H9 (cell line): ENCODE measurements at regions not wholly inside any gene's neighbourhood (a gene's known extent, or its start where the extent isn't known, plus 50 kb on each side); places are given as distances from the start of the nearest gene placed in this dataset.

Experiments used
- DNase-seq: peaks from one replicate; pipeline ENCODE4 v3.0.0-alpha.2; 2017
- H2AFZ ChIP-seq: one replicate; pipeline ENCODE4 v1.6.1; 2013; ENCODE audit warnings: mild to moderate bottlenecking, low read length, control low read depth, moderate library complexity
- H2AK5ac ChIP-seq: 2 replicates; pipeline ENCODE4 v1.6.1; 2013; ENCODE audit warnings: low read length, control low read depth, mixed read lengths; ENCODE audit not compliant: insufficient read length
- H2BK120ac ChIP-seq: one replicate; pipeline ENCODE4 v1.6.1; 2013; ENCODE audit warnings: low read depth, mild to moderate bottlenecking, low read length, control low read depth, inconsistent platforms; ENCODE audit not compliant: poor library complexity, severe bottlenecking
- H2BK12ac ChIP-seq: 2 replicates; pipeline ENCODE4 v1.6.1; 2013; ENCODE audit warnings: low read length, control low read depth, mixed read lengths, low read depth; ENCODE audit not compliant: insufficient read length
- H2BK15ac ChIP-seq: 2 replicates; pipeline ENCODE4 v1.6.1; 2013; ENCODE audit warnings: low read depth, low read length, control low read depth
- H2BK20ac ChIP-seq: one replicate; pipeline ENCODE4 v1.6.1; 2013; ENCODE audit warnings: low read depth, mild to moderate bottlenecking, low read length, control low read depth, inconsistent platforms; ENCODE audit not compliant: poor library complexity, severe bottlenecking
- H2BK5ac ChIP-seq: 2 replicates; pipeline ENCODE4 v1.6.1; 2013; ENCODE audit warnings: low read length, control low read depth, mixed read lengths; ENCODE audit not compliant: insufficient read length
- H3K14ac ChIP-seq: 2 replicates; pipeline ENCODE4 v1.6.1; 2013; ENCODE audit warnings: low read length, control low read depth; ENCODE audit not compliant: insufficient read depth
- H3K18ac ChIP-seq: 2 replicates; pipeline ENCODE4 v1.6.1; 2013; ENCODE audit warnings: low read depth, mild to moderate bottlenecking, mixed read lengths, low read length, control low read depth; ENCODE audit not compliant: insufficient read length
- H3K23ac ChIP-seq: 2 replicates; pipeline ENCODE4 v1.6.1; 2013; ENCODE audit warnings: low read length, control low read depth, mixed read lengths, low read depth; ENCODE audit not compliant: insufficient read length
- H3K23me2 ChIP-seq: 2 replicates; pipeline ENCODE4 v1.6.1; 2013; ENCODE audit warnings: low read depth, mild to moderate bottlenecking, mixed read lengths, low read length, control low read depth; ENCODE audit not compliant: insufficient read length, poor library complexity, severe bottlenecking
- H3K27ac ChIP-seq: 2 replicates; pipeline ENCODE4 v1.5.1; 2013; ENCODE audit warnings: low read length, control low read depth, mixed read lengths, low read depth; ENCODE audit not compliant: insufficient read length
- H3K27me3 ChIP-seq: 2 replicates; pipeline ENCODE4 v1.6.1; 2013; ENCODE audit warnings: low read length, control low read depth, inconsistent platforms; ENCODE audit not compliant: insufficient read depth
- H3K4ac ChIP-seq: 2 replicates; pipeline ENCODE4 v1.6.1; 2013; ENCODE audit warnings: low read depth, mild to moderate bottlenecking, control low read depth, inconsistent platforms, low read length, moderate library complexity
- H3K4me1 ChIP-seq: 2 replicates; pipeline ENCODE4 v1.6.1; 2013; ENCODE audit warnings: low read length, control low read depth, inconsistent platforms; ENCODE audit not compliant: insufficient read depth
- H3K4me2 ChIP-seq: 2 replicates; pipeline ENCODE4 v1.6.1; 2013; ENCODE audit warnings: low read length, control low read depth, mixed read lengths; ENCODE audit not compliant: insufficient read length, insufficient read depth
- H3K56ac ChIP-seq: 2 replicates; pipeline ENCODE4 v1.6.1; 2013; ENCODE audit warnings: low read depth, mild to moderate bottlenecking, mixed read lengths, low read length, control low read depth; ENCODE audit not compliant: insufficient read length
- H3K79me1 ChIP-seq: 2 replicates; pipeline ENCODE4 v1.6.1; 2013; ENCODE audit warnings: low read depth, mild to moderate bottlenecking, moderate library complexity, low read length, control low read depth, inconsistent platforms; ENCODE audit not compliant: insufficient read depth, poor library complexity, severe bottlenecking
- H3K79me2 ChIP-seq: 2 replicates; pipeline ENCODE4 v1.6.1; 2013; ENCODE audit warnings: low read length, control low read depth, inconsistent platforms; ENCODE audit not compliant: insufficient read depth
- H3K9ac ChIP-seq: 2 replicates; pipeline ENCODE4 v1.6.1; 2013; ENCODE audit warnings: low read length, control low read depth, mixed read lengths; ENCODE audit not compliant: insufficient read length; ENCODE audit errors: extremely low read depth
- H3K9me3 ChIP-seq: one replicate; pipeline ENCODE4 v1.6.1; 2013; ENCODE audit warnings: low read depth, low read length, inconsistent platforms; ENCODE audit not compliant: control insufficient read depth
- H3T11ph ChIP-seq: one replicate; pipeline ENCODE4 v1.6.1; 2013; ENCODE audit warnings: mild to moderate bottlenecking, low read length, control low read depth, inconsistent platforms
- H4K20me1 ChIP-seq: one replicate; pipeline ENCODE4 v1.6.1; 2013; ENCODE audit not compliant: control insufficient read depth, insufficient read length, insufficient read depth
- H4K5ac ChIP-seq: 2 replicates; pipeline ENCODE4 v1.6.1; 2013; ENCODE audit warnings: low read depth, mild to moderate bottlenecking, mixed read lengths, low read length, control low read depth; ENCODE audit not compliant: insufficient read length
- H4K8ac ChIP-seq: replicated peaks from 2 replicates; pipeline ENCODE4 v1.6.1; 2013; ENCODE audit warnings: low read length, control low read depth, mixed read lengths, low read depth; ENCODE audit not compliant: insufficient read length
- H4K91ac ChIP-seq: 2 replicates; pipeline ENCODE4 v1.6.1; 2013; ENCODE audit warnings: low read depth, mild to moderate bottlenecking, moderate library complexity, mixed read lengths, low read length, control low read depth; ENCODE audit not compliant: insufficient read length
- H3K27ac Mint-ChIP-seq, 3 experiments: 2 replicates in 2 of 3; 3 replicates in 1 of 3; pipeline ENCODE4 v1.8.0; 2020 to 2021; ENCODE audit warnings: mixed read lengths in 3 of 3, mild to moderate bottlenecking in 1 of 3, moderate library complexity in 1 of 3
- H3K27me3 Mint-ChIP-seq: 2 replicates; pipeline ENCODE4 v1.8.0; 2021; ENCODE audit warnings: low read depth, mild to moderate bottlenecking, moderate library complexity, mixed read lengths
- H3K36me3 Mint-ChIP-seq, 3 experiments: 2 replicates in 2 of 3; 3 replicates in 1 of 3; pipeline ENCODE4 v1.8.0; 2020 to 2021; ENCODE audit warnings: low read depth in 3 of 3, mixed read lengths in 3 of 3; ENCODE audit not compliant: insufficient read depth in 1 of 3
- H3K4me1 Mint-ChIP-seq, 2 experiments: 2 replicates each; pipeline ENCODE4 v1.8.0; 2020; ENCODE audit warnings: mixed read lengths in 2 of 2
- H3K4me3 Mint-ChIP-seq, 2 experiments: 2 replicates in 1 of 2; 3 replicates in 1 of 2; pipeline ENCODE4 v1.8.0; 2020 to 2021; ENCODE audit warnings: mild to moderate bottlenecking in 2 of 2, mixed read lengths in 2 of 2, moderate library complexity in 1 of 2
- H3K9me3 Mint-ChIP-seq, 2 experiments: 2 replicates in 1 of 2; 3 replicates in 1 of 2; pipeline ENCODE4 v1.8.0; 2020; ENCODE audit warnings: mild to moderate bottlenecking in 2 of 2, mixed read lengths in 2 of 2, moderate library complexity in 1 of 2
- CTCF ChIP-seq: fragments of 200-600 bp; sonication (generic); conservative IDR thresholded peaks from 3 replicates; pipeline ENCODE4 v1.8.0; 2021; ENCODE audit warnings: antibody characterized with exemption, mild to moderate bottlenecking
- WGBS: extraction: QIAGEN DNeasy Blood & Tissue Kit; methylation state at CpG from one replicate; pipeline ENCODE4 v1.1.7; 2013; ENCODE audit warnings: missing lambda C conversion rate, low lambda C conversion rate, mixed read lengths; ENCODE audit not compliant: insufficient read length; ENCODE audit errors: extremely low coverage; 5-methylcytosine and 5-hydroxymethylcytosine counted together

- Histone ChIP-seq H4K20me1 (no peaks in the 10 kb centered on the region), H3K9me3 (no peaks in the 10 kb centered on the region), H2AFZ (no peak overlapping the region), H2BK12ac (no peak overlapping the region), H3K23me2 (no peaks in the 10 kb centered on the region), H2BK20ac (no peak overlapping the region), H4K5ac (no peak overlapping the region), H3K18ac (no peak overlapping the region), H3K4ac (no peak overlapping the region), H4K91ac (no peak overlapping the region), H3K79me2 (no peaks in the 10 kb centered on the region), H4K8ac (no peak overlapping the region), H3K27ac (no peak overlapping the region), H3K79me1 (no peaks in the 10 kb centered on the region), H3K9ac (no peak overlapping the region), H3K56ac (no peak overlapping the region), H3K23ac (no peak overlapping the region), H3K4me1 (no peaks in the 10 kb centered on the region), H3K4me2 (no peak overlapping the region), H3K14ac (no peak overlapping the region), H3K27me3 (no peaks in the 10 kb centered on the region), H2AK5ac (no peak overlapping the region), H2BK120ac (no peak overlapping the region), H2BK5ac (no peak overlapping the region), H3T11ph (no peak overlapping the region), H2BK15ac (no peak overlapping the region)
- no peaks in the 10 kb centered on the region for H3K9me3 Mint-ChIP-seq
- H3K4me3 Mint-ChIP-seq, result no peak overlapping the region
- no peaks in the 10 kb centered on the region for H3K36me3 Mint-ChIP-seq
- DNase-seq, result no peak
- H3K4me1 Mint-ChIP-seq, result peaks cover 0 to 4% of the 10 kb centered on the region in 2 experiments; a peak in 3 of 4 replicates
- no peak for TF ChIP-seq CTCF
- WGBS, result no CpG with 5 or more reads among the region's 2 CpGs
- H3K27ac Mint-ChIP-seq, result no peak overlapping the region
- no peaks in the 10 kb centered on the region for H3K27me3 Mint-ChIP-seq
Observed at GRCh38 chr13:89465366-89465765, 1794.2 kb downstream of the SLITRK5 start.
